ENCODE measurements at regions not wholly inside any gene's neighbourhood (a gene's known extent, or its start where the extent isn't known, plus 50 kb on each side); places are given as distances from the start of the nearest gene placed in this dataset.

DNA sequence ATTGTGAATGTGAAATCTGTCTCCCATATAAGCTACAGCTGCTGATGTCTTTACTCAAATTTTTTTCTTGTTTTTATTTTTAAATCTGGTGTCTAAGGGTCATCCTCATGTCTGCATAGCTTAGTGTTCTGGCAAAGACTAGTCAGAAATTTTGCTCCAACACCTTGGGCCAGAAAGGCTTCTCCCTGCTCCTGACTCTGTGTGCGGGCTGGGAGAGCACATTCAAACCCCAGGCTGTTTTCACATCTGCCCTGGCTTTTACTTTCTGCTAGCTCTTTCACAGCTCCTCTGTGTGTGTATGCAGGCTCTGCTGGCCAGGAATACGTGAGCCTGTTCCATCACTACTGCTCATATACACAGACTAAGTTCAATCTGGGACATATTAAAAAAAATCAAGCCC is 102.9 kb upstream of the RIOK3 start:
- no peak for DNase-seq

DNA sequence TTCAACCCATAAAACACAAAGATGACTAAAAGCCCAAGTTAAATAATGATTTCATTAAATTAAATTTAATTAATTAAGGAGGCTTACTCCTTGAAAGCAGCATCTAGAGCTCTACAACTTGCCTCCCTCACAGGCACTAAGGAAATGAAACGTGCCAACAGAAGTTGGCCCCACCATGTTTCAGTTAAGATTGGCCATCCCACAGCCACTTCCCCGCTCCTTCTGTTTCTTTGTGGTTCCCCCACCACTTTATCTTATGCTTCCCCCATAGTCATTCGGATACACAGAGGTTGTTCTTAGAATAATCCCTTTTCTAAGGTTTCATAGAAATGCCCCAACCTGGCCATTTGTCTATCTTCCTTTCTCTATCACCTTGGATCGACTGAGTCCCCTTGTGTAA is 101.6 kb upstream of the RIOK3 start:
- no peak for DNase-seq

DNA sequence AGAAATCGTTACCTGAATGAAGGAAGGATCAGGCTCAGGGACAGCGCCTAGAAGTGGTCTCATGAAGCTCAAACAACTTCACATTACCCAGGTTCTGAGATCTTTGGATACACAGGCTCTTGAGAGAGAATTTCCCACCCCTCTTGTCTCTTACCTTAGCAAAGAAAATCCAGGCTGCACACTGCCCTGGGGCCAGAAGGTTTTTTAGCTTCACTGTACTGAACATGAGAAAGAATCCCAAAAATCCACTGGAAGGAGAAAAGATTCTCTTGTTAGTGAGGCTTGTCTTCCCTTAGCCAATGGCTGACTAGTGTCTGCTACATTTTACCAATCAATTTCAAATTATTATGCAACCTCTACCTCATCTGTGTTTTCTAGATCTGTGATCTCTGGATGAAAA is 101.0 kb upstream of the RIOK3 start:
- no peak for DNase-seq

DNA sequence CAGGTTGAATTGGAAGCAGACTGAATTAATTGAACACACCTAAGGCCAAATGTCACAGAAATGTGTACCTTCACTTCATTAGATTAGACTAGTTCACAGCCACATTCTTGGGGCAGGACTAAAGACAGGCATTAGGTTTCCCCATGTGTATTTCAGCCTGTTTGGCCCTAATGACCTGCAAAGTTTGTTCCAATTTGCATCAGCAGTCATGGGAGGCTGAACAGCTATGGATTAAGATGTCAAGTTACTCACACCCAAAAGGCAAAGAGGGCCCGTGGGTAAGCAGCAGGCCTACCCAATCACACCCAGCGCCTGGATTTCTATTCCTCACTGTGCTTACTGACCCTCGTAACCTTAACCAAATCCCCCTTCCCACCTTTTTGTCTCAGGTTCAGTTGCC is 99.6 kb upstream of the RIOK3 start:
- DNase-seq: no peak

DNA sequence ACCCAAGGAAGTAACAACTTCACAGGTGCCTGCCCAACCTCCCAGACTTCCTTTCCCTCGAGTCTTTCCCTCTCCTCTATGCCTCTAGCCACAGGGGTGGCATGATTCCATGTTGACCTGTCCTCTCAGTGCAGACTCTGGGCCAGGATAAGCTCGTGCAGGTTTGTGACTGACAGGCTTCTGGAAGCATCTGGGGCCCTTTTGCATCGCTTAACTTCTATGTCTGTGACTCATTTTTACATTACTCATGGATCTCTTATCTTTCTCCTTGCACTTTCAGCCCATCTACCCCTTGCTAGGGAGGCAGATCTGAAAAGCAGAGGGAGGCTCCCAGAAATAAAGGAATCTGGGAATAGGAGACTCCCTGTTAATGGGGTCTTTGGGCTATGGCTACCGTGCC is 98.5 kb upstream of the RIOK3 start:
- no peak for DNase-seq

DNA sequence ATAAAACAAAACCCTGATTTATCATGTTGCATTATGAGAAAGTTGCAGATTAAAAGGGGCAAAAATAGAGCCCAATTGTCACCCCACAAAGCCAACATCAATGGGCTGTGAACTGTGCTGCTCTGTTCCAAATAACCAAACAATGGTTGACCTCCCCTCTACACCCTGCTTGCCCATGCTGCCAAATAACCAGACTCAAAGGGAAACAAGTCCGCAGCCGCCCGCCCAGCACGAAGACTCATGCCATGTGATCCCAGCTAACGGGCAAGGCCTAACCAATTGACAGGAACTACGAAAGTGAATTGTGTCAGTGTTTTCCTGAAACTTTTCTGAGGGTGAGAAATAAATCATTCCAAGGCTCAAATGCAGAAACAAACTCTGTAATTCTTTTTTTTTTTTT is 97.9 kb upstream of the RIOK3 start:
- no peak for DNase-seq

DNA sequence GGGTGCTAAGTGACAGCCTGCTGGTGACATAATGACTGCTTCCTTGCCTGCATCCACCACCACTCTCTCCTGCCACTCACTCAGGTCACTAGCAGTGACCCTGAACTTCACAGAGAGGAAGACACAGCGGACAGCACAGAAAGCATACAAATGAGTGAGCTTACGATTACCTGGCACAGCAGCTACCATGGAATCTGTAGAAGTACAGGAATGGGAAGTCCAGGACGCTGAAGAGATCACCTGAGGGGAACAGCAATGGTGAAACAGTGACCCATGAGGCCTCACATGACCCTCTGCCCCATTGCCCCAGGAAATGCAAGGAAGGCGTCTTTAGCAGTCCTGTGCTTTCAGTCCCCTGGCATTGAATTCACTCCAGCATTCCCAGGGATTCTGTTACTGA is 96.7 kb upstream of the RIOK3 start:
- DNase-seq: no peak

DNA sequence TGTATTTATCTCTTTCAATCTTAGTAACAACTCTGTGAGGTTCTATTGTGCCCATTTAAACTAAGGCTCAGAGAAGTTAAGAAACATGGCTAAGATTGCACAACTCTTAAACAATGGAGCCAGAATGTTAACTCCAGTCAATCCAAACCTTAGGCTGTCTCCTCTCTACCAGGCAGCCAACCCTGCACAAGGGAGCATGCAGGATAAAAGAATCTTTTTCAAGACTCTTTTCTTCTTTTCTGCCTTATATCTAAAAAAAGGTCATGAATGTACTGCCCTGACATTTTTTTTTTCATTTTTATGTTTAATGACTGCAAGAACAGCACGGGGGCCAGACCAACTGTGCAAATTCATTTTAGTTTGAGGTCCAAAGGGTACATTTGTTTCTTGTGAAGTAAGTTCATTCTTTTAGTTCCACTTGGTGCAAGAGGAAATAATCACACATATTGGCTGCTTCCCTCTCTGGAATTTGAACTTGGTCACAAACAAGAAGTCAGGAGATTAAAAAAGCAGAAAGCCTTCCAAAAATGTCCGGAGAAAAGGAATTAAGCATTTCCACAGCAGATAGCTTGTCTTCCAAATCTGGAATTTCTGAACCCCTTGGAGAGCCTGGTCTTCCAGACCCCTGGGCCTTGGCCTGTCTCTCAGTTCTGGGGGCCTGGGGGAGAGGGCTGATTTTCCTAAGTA is 96.0 kb upstream of the RIOK3 start:
- no peak for DNase-seq

DNA sequence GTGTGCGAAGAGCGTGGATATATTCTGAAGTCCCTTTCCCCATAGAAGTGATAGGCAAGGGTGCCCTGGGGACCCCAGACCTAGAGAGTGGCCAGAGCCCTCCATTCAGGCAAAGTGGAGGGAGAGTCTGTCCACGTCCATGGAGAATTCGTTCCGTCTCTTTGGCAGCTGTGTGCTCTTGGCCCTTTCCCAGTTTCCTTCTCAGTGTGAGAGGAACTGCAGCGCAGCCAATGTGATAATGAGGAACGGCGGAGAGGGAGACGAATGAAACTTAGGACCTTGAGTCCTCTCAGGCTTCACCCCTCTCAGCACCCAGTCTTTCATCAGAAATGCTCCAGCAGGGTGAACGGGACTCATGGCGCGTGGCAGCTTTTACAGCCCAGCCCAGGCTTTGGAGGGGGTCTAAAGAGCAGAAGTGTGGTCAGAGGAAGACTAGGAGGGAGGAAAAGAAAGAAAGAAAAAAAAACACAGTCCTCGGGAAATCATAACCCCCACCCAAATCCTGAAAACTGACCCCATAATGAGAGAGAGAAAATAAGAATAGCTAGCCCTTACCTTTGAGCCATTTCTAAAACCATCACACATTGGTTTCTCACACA is 95.0 kb upstream of the RIOK3 start:
- DNase-seq: no peak

DNA sequence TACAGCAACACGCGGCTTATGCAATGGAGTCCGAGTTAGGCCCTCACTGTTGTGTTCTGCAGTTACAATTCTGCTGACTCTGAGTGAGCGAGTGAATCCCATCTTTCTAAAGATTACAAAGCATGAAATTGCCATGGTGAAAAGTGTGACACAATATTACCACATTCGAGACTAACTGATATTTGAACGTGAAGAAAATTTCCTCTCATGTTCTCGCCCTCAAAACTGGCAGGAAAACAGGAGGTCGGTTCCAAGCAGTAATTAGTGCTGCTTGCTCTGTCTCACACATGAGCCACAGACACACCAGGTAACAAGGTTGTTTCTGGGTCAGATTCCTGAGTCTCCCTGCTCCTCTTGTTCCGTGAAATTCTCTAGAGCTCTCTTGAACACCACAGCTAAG is 93.7 kb upstream of the RIOK3 start:
- DNase-seq: no peak

DNA sequence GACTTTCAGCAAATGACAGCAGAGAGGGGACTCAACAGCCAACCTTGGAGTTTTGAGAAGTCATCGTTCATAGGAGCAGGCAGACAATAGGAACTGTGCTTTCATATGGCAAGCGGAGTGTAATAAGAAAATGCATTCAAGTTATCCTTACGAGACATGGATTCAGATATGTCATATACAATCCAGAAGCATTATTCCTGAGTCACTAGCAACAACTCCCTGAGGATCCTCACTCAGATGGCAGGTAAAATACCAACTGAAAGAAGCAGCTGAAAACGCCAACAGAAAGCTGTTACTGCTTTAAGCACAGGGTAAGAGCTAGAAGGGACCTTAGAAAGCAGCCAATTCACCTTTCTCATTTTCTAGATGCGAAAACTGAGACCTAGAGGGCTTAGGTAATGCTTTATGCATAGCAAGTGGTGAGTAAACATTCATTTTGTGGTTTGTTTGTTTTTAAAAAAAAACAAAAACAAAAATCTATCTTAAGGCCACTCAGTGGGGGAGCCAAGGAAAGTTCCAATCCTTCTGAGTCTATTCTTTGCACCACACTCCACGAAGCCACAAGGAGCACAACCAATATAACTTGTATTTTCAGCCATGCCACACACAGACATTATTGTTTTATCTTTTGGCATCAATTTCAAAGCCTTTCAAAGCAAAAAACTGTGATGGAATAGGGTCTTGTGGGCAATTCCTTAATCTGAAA is 89.1 kb upstream of the RIOK3 start:
- DNase-seq: no peak

DNA sequence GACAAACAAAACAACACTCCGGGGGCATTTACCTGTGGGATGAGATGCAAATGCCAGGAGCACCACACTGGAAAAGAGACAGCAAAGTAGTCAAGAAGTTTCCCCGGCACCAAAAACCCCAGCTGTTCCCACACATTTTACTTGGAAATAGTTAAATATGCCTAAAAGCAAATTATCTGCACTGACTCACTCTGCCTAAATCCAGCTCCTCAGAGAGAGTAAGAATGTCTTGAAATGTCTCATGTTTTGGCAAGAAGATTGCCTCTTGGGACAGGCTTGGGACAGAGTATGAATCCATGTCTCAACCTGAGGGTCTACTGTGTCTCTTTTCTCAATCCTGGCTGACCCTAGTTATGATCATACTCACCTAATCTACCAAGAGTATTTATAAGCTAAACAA is 87.5 kb upstream of the RIOK3 start:
- no peak for DNase-seq

DNA sequence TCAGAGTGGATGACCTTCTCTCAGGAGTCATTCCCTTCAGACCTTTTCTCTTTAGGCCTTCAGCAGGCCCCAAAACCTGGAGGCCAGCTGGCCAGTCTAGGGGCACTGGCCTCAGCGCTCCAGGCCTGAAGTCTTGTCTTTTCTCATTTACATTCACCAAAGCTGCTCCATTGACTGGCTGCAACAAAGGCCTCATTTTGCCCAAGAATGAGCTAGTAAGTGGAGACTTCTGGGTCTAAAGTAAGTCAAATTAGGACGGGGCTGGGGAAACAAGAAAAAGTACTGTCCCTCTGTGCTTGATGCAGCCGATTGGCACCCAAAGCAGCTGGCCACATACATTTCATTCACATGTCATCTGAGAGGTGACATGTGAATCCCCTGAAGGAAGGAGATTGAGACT is 83.8 kb upstream of the RIOK3 start:
- no peak for DNase-seq

DNA sequence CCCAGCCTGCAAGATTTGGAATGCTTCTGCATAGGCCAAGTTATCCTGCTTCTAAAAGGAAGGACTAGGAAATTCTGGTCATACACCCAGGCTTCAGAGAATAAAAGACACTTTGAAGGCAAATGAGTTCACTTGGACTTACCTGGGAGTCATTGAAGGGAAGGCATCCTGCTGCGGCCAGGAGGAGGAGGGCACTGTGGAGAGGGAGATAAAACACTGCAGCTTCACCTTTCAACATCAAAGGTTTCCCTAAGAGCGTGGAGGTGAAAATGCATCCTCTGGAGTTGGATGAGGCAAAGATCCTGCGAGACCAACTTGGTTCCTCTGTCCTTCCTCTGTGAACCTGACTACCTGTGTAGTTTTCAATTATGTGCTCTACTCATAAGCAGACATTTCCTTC is 79.5 kb upstream of the RIOK3 start:
- no peak for DNase-seq

DNA sequence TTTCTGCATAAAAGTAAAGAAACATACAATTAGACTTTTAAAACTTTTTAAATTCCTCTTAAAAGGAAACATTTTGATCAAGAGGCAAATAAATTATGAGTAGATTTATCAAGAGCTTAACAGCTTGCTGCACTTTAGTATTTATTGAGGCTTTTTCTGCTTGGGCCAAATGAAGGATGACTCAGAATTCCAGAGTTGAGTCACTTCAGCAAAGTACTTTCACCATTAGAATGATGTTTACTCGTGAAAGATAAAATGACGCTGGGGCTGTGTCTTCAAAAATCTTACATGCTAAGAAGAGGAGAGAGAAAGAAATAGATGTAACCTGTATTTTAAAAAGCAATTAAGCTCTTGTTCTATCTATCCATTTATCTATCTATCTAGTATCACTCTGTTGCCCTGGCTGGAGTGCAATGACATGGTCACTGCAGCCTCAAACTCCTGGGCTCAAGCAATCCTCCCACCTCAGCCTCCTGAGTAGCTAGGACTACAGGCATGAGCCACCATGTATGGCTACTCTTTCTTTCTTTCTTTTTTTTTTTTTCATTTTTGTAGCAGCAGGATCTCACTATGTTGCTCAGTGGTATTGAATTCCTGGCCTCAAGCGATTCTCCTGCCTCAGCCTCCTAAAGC is 75.3 kb upstream of the RIOK3 start:
- no peak for DNase-seq

DNA sequence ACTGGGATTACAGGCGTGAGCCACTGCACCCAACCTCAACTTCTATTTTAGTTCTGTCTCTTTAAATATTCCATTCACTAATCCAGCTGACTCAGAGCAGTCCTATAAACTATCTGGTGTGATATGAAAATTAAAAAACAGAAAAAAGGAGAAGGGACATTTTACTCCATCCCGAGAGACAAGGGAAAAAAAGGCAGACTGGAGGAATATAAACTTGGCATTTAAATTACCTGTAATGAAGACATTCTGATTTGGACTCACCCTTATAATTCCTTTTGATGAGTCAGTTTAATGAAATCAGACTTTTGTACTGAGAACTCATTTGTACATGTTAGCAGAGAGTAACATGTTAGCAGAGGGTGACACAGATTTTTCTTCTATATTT is 74.8 kb upstream of the RIOK3 start:
- DNase-seq: no peak

DNA sequence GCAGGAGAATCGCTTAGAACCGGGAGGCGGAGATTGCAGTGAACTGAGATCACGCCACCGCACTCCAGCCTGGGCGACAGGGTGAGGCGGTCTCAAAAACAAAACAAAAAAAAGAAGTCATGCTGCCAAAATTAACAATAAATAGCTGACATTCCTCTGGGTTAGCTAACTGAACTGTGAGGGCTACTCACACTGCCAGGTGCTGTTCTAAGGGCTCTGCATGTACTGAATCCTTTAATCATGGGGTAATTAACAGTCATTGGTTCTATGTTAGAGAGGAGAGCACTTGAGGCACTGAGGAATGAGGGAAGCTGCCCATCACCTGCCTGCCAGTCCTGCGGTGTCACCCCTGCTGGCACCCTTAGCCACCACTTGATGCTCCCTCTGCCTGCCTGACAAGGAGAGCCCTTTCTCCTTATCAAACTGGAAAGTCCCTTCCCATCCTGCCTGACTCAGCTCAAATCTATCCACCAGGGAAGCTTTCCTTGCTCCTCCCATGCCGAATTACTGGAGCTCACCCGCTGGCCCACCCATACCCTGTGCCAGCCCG is 73.0 kb upstream of the RIOK3 start:
- no peak for DNase-seq

DNA sequence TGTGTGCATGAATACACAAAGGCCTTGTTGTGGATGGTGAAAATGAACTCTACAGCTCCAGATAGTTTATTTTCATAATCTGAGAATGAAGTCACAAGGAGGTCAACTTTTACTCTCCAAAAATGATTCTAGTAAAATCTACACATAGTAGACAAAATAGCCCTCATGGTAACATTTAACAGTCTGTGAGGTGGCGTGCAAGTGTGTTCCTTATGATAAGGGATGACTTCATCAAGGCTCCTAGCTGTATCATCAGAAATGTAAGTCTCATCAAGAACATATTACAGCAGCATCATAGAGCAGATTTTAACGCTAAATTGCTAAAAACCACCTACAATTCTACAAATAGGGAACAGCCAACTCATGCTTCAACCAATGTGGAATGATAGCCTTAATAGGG is 72.3 kb upstream of the RIOK3 start:
- no peak for DNase-seq

DNA sequence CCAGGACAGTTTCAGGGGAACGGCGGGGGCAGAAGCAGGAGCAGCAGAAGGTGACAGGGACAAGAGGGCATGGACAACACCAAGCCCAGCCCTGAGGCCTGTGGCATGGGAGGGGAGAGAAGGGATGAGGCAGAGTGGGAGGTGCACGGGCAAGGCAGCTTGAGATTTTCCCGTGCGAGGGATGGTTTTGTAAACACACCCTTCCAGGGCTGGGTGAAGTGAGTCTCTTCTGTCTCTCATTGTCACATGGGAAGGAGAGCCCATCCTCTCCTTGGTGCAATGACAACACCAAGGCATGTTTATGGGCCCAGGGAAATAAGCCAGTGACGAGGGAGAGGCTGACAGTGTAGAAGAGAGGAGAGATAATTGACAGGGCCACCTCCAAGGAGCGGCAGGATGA is 69.6 kb upstream of the RIOK3 start:
- no peak for DNase-seq

DNA sequence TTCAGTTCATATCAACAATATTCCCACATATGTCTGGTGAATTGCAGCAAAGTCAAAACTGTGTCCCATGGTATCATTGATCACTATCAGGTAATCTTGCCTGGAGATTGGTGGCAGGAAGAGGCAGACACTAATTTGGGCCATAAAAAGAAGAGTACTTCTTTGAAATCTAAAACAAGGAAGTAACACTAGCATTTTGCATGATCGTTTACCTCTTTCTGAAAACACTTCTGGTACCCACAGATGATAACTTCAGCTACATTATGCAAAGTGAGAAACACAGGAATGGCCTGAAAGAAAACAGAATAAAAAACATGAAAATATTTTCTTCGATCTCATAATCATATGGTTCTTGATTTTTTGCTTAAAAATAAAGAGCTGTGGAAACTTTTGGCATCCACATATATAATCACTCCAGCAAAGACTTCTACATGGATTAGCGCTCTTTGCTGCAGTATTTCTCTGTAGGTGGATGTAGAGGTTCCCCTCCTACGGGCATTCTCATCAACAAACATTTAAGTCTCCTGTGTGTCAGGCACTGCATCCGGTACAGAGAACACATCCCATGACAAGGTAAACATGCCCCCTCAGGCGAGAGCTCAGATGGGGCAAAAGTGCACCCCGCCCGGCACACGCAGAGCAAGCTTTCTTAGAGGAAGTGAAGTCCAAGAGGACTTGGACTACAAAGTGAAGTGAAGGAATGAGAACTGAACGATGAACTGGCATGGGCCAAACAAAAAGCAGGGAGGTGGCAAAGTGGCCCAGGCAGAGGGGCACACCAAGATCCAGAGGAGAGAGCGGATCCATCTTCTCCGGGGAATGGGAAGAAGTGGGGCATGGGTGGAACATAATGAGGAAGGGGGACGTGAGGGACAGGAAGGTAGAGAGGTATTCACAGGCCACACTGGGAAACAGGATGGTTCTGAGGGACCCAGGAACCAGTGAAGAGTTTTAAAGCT is 68.0 kb upstream of the RIOK3 start:
- no peak for DNase-seq

DNA sequence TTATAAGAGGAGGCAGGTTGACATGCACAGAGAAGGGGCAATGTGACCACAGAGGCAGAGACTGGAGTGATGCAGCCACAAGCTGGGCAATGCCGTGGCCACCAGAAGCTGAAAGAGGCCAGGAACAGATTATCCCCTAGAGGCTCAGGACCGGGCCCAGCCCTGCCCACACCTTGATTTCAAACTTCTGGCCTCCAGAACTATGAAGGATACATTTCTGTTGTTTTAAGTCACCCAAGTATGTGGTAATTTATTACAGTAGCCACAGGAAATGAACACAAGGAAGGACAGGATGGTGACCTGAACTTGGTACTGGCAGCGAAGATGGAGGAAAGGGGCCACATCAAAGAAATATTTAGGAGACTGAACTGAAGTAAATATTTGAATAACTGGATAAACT is 66.8 kb upstream of the RIOK3 start:
- no peak for DNase-seq

DNA sequence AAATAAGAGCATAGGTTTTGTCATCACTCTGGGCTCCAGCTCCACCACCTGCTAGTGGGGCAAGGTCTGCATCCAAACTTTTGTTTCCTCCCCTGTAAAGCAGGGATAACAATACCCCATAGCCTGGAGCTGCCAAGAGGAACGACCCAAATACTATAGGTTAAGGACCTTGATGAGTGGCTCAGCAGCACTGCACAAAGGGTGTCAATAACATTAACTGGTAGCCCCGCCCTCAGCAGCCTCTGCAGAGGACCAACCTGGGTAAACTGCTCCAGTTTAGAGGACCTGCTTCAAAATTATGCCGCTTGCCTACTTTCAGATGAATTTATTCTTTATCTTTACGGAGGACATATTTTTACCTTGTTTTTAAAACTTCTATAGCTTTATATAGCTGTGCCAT is 65.8 kb upstream of the RIOK3 start:
- peak in 1 of 2 experiments; percentile 9 for DNase-seq

DNA sequence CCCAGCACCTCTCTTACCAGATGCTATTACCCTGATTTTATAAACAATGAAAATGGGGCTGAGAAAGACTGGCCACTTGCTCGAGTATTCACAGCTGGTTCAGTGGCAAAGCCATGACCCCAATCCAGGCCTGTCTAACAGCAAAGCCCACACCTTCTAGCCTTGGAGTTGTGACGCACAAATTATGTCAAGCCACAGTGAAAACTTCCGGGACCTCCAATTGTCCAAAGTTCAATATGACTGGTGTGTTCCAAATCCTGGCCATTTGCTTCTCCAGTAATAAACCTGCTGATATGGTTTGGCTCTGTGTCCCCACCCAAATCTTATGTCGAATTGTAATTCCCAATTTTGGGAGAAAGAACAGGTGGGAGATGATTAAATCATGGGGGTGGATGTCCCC is 64.7 kb upstream of the RIOK3 start:
- no peak for DNase-seq

Data from NCI-H2081 (cell line).